Astrocyte of the spinal cord (primary cell): ENCODE measurements at regions not wholly inside any gene's neighbourhood (a gene's known extent, or its start where the extent isn't known, plus 50 kb on each side); places are given as distances from the start of the nearest gene placed in this dataset.
A peak's percentile ranks its signal among the peaks of the same experiment; 100 is the strongest.

Source experiments
- DNase-seq: peaks from one replicate; pipeline ENCODE4 v3.0.0; 2011; ENCODE audit warnings: low read depth, low spot score
- H3K4me3 ChIP-seq: 2 replicates; pipeline ENCODE4 v1.5.1; 2011; ENCODE audit warnings: low read depth, mild to moderate bottlenecking, low read length, moderate library complexity
- in situ Hi-C: cut with HindIII; loops from 2 replicates; pipeline ENCODE4 v1.10.0; 2017; ENCODE audit warnings: low sequenced_read_pairs
- TF ChIP-seq, protein P1 (sequence below): IDR thresholded peaks from 2 replicates; pipeline ENCODE4 v1.5.1; 2012; ENCODE audit warnings: low read depth, mild to moderate bottlenecking, low read length, inconsistent platforms

GRCh38 chr1:168472223-168472622, 71.6 kb downstream of the XCL2 start:
- no peak overlapping the region for H3K4me3 ChIP-seq
- TF ChIP-seq, protein P1, sequence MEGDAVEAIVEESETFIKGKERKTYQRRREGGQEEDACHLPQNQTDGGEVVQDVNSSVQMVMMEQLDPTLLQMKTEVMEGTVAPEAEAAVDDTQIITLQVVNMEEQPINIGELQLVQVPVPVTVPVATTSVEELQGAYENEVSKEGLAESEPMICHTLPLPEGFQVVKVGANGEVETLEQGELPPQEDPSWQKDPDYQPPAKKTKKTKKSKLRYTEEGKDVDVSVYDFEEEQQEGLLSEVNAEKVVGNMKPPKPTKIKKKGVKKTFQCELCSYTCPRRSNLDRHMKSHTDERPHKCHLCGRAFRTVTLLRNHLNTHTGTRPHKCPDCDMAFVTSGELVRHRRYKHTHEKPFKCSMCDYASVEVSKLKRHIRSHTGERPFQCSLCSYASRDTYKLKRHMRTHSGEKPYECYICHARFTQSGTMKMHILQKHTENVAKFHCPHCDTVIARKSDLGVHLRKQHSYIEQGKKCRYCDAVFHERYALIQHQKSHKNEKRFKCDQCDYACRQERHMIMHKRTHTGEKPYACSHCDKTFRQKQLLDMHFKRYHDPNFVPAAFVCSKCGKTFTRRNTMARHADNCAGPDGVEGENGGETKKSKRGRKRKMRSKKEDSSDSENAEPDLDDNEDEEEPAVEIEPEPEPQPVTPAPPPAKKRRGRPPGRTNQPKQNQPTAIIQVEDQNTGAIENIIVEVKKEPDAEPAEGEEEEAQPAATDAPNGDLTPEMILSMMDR = no peak
- in situ Hi-C loops = no loop called here
- no peak for DNase-seq

DNA sequence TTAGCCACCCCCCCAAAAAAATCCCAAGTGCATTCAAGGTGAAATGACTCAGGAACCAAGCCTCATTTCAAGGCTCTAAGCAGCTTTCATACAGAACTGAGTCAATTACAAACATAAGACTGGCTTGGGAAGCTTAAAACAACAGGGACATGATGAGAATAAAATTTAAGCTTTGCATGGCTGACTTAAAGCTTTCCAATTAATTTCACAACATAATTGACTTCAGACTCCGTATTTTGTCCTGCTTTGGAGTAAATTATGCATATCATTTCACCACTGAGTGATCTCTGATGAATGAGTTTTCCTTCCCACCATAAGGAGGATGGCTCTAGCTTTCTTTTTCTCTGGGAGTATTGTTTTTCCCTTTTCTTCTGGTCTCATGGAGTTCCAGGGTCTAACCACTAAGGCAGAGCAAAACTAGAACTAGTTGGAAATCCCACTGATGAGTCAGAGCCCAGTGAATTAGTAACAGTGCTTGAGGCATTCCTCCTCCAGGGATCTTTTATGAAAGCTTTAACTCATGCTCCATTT, 72.8 kb downstream of the XCL2 start:
- no peak overlapping the region for H3K4me3 ChIP-seq
- in situ Hi-C loops = no loop called here
- TF ChIP-seq, protein P1 = no peak
- peak; percentile 94 for DNase-seq

GRCh38 chr1:168469690-168470089, 74.1 kb downstream of the XCL2 start:
- H3K4me3 ChIP-seq = no peak overlapping the region
- in situ Hi-C loops = no loop called here
- DNase-seq = peak; percentile 87
- TF ChIP-seq, protein P1 = no peak

GRCh38 chr1:168468822-168469221, 75.0 kb downstream of the XCL2 start:
- TF ChIP-seq, protein P1 = no peak
- H3K4me3 ChIP-seq = no peak overlapping the region
- DNase-seq = no peak
- in situ Hi-C loops = no loop called here

DNA sequence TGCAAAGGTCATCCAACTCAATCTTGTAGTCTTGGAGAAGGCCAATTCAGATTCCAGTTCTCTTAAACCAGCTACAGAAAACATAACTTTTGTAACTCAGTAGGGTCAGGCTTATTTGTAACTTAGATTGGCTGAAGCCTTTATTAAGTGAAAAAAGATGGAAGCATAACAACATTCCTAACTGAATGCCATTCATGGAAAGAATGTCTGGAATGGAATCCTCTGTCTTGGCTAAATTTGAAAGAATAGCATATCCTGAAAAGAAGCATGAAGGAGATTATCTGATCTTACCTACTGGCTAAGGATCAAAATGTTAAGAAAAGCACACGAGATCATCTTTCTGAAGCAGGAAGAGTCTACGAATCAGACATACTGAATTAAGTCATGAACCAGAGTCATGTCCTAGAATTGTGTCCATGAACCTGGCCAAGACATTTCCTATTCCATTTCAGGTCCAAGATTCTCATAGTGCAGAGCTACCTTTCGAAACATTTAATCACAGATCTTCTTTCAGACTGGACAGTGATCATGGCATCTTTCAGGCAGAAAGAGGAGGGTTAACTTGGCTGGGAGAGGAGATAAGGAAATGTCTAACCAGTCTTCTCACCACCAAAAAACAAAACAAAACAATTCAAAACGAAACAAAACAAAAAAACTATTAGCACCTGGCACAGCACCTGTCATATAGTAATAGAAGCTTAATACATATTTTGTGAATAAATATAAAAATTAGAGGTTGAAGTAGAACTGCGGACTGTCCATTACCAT, 75.6 kb downstream of the XCL2 start:
- no peak for DNase-seq
- TF ChIP-seq, protein P1 = no peak
- in situ Hi-C loops = no loop called here
- H3K4me3 ChIP-seq = no peak overlapping the region

- no peak for DNase-seq
- TF ChIP-seq, protein P1 = no peak
- in situ Hi-C loops = no loop called here
- no peak overlapping the region for H3K4me3 ChIP-seq
Observed at GRCh38 chr1:168467452-168467851, 76.3 kb downstream of the XCL2 start.
